GM19328 (cell line): ENCODE measurements at regions not wholly inside any gene's neighbourhood (a gene's known extent, or its start where the extent isn't known, plus 50 kb on each side); places are given as distances from the start of the nearest gene placed in this dataset.
"Not testable (repeated sequence)": the region's sequence is repeated elsewhere in the genome, so short reads cannot be mapped to it uniquely, and the experiment has no call there.

ENCODE experiments used
- ATAC-seq: cut with Tn5 transposase; IDR thresholded peaks from one replicate; pipeline ENCODE4 v1.9.1; 2021; ENCODE audit warnings: mild to moderate bottlenecking, moderate library complexity; ENCODE audit not compliant: unreplicated experiment

DNA sequence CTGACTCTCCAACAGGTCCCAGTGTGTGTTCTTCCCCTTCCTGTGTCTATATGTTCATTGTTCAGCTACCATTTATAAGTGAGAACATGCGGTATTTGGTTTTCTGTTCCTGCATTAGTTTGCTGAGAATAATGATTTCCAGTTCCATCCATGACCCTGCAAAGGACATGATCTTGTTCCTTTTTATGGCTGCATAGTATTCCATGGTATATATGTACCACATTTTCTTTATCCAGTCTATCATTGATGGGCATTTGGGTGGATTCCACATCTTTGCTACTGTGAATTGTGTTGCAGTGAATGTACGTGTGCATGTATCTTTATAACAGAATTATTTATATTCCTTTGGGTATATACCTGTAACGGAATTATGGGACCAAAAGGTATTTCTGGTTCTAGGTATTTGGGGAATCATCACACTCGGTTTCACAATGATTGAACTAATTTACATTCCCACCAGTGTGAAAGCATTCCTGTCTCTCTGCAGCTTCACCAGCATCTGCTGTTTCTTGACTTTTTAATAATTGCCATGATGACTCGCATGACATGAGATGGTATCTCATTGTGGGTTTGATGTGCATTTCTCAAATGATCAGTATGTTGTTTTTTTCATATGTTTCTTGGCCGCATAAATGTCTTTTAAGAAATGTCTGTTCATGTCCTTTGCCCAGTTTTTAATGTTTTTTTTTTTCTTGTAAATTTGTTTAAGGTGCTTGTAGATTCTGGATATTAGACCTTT lies 60.2 kb downstream of the LSMEM1 start:
- ATAC-seq, result no peak

- no peak for ATAC-seq
These were observed 66.1 kb downstream of the LSMEM1 start for GRCh38 chr7:112546723-112547513.

GRCh38 chr7:112547916-112548315 lies 67.1 kb downstream of the LSMEM1 start:
- no peak for ATAC-seq

- ATAC-seq, result peak; percentile 90
These were observed 69.8 kb downstream of the LSMEM1 start for GRCh38 chr7:112550468-112551060.

- not testable (repeated sequence) for ATAC-seq
These were observed 70.7 kb downstream of the LSMEM1 start for GRCh38 chr7:112551521-112551920.

GRCh38 chr7:112554591-112554990 lies 73.8 kb downstream of the LSMEM1 start:
- no peak for ATAC-seq

DNA sequence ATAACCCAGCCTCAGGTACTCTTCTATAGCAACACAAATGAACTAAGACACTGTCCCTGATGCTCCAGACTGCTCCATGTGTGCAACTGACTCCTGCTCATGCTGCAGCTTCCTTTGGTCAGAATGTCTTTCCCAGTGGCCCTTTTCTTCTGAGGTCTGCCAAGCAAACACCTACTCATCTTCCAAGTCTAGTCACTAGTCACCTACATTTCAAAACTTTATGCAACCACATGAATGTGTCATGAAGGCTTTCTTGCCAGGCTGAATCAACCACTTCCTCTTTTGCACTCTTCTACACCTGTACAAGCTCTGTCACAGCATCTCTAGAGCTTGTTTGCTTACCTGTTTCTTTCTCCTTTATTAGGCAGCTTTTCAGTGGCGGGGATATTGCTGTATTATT lies 75.8 kb downstream of the LSMEM1 start:
- peak; percentile 90 for ATAC-seq

DNA sequence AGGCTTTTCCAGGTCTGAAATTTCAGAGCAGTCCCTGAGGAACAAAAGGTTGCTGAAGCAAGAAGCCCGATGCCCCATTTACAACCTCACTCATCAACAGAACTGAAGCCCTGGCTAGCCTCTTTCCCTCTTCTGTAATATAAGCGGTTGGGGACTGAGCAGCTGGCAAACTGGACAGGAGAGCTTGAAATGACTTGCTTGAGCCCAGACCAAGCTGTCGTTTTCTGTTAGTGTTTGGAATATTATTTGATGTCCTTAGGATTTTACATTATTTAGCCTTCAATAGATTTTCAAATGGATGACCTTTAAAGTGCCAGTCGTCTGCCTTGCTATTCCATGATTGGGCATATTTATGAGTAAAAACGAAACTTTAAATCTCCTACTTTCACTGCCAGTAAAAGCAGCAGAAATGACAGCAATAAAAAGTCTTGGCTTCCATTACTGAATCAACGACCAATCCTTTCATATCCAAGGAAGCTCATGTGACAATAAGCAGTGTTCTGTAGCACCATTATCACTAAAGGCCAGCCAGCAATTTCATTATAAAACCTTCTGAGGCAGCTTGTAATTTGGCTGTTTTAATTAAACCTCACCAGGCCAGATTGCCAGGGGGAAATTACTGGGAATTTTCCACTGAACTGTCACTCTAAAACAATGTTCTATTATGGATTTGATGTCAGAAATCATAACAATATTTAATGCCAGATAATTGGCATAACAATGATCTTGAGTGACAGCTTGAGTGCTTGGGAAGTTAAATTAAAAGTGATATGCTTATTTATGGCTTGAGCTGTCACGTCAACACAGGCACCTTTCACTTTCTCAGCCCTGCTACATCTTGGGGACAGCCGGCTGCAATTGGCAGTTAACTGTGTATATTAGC lies 85.9 kb downstream of the LSMEM1 start:
- ATAC-seq, result no peak

GRCh38 chr7:112567388-112567787 lies 86.6 kb downstream of the LSMEM1 start:
- no peak for ATAC-seq

DNA sequence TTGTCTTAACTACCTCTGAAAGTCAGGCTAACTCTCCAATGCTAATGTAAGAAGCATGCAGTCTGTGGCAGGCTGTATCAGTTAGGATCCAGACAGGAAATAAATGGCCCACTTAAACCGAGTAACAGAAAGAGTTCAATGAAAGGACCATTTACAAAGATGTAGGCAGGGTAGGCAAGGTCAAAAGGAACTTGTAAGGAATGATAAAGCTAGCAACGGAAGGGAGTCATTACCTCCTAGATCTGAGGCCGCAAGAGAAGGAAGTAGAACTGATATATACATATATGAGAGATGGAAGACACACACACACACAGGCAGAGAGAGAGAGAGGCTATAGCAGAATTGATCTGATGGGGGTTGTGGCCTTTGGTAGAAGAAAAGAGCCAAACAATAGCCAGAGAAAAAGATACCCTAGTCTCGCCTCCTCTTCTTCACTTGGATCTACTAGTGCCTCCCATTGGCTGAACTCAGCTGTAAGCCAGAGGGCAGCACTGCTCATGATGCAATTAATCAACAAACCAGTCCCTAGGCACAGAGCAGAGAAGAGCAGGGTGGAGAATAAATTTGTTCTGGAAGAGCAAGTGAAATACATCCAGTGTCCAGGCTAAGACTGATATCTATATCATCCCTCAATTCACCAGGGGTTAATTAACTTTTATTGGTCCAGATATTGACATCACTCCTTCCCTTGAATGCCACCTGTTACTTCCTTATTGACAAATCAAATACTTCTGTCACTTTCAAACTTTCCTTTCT lies 91.2 kb downstream of the LSMEM1 start:
- no peak for ATAC-seq

DNA sequence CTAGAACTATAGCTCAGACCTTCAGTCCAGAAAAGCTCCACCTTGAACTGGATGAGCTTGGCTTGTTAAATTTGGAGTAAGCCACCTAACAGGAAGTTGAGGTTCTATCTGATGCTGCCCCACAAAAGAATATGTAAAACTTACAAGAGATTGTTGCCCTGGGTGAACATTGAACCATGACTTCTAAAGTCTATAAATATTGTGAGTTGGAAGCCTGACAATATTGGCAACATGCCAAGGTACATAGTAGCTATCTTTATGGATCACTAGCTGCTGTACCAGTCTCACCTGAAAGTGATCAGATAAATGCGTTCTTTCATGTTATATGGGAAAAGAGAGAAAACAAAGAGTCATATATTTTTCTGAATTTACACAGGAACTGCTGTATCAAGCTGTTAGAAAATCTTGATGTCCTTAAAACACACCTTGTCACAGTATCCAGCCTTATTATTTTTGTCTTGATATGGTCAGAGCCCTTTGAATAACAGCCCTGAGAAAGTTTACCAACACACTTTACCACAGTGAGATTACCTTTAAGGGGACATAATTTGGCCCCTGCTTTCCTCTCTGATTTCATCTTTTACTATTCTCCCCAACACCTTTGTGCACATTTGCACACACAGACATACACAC lies 92.0 kb downstream of the LSMEM1 start:
- ATAC-seq, result no peak

DNA sequence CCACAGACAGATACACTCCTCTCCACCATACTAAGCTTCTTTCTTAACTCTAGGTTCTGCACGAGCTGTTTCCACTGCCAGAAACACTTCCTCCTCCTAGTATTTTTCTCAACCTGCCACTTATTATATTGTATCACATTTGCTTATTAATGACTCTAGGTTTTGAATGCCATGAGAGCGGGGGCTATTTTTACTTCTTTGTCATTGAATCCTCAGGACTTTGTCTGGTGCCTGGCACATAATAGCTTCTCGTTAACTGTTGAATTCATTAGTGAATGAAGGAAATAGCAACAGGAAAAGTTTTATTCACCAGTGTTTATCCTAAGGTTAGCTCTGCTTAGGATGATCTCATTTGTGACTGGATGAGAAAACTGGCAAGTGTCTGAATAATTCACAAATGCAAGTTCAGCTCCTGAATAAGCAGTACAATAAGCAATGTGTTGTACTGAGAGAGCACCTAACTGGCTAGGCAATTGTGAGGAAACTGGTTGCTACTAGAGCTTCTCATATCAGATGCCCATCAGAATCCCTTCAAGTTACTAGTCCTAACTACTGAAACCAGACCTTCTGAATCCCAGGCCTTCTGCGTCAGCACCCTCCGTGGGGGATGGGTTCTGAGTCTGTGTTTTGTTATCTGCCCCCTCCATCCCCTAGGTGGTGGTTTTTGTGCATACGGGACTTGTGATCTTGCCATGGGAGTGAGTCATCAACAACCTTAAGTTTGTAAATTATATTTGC lies 92.7 kb downstream of the LSMEM1 start:
- no peak for ATAC-seq

GRCh38 chr7:112575864-112576263 lies 95.1 kb downstream of the LSMEM1 start:
- ATAC-seq, result no peak

- ATAC-seq, result no peak
These were observed 98.6 kb downstream of the LSMEM1 start for GRCh38 chr7:112579388-112579787.

GRCh38 chr7:112580717-112581435 lies 100.1 kb downstream of the LSMEM1 start:
- ATAC-seq, result no peak

DNA sequence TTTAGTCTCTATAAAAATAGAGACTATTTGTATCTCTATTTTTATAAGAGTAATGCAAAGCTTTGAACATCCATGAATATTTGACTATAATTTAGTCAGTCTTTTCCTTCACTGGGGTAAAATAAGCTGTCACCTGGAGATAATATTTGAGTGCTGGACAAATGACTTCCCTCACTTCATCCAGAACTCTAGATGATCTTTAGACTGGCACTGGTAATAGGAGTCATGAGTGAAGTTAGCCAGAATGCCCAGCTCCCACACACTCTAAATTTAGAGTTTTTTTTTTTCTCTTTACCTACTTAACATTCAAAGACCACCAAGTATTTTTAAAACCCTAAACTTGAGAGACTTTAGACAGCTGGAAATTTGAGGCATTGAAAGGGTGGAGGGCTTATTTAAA lies 100.7 kb downstream of the LSMEM1 start:
- no peak for ATAC-seq

- ATAC-seq, result no peak
These were observed 103.5 kb downstream of the LSMEM1 start for GRCh38 chr7:112584290-112584689.

DNA sequence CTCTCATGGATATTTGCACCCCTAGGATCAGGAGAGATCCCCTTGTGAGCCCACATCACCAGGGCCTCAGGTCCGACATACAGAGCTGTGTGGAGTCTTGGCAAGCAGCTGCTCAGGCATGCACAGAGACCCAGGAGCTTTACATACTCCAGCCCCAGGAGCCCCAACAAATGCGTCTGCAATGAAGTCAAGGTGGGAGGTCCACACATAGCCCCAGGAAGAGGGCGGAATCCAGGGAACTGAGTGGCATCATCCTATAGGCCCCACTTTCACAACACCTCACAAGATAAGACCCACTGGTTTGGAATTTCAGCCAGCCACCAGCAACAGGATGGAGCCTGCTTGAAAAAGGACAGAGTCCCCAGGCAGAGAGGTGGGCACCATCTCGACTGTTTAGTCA lies 106.7 kb downstream of the LSMEM1 start:
- ATAC-seq, result no peak
